IPS-18c (cell line): ENCODE measurements at regions not wholly inside any gene's neighbourhood (a gene's known extent, or its start where the extent isn't known, plus 50 kb on each side); places are given as distances from the start of the nearest gene placed in this dataset.
"Not testable (repeated sequence)": the region's sequence is repeated elsewhere in the genome, so short reads cannot be mapped to it uniquely, and the experiment has no call there.

Experiments
- H3K4me3 ChIP-seq: 2 replicates; pipeline ENCODE4 v1.7.0; 2013; ENCODE audit warnings: low read depth, mild to moderate bottlenecking, low read length, moderate library complexity; ENCODE audit not compliant: insufficient read depth
- H3K9me3 ChIP-seq: one replicate; pipeline ENCODE4 v1.6.1; 2013; ENCODE audit warnings: mild to moderate bottlenecking, low read length, moderate library complexity; ENCODE audit not compliant: control insufficient read depth, insufficient read depth

GRCh38 chr3:177886501-177886900, 649.7 kb upstream of the KCNMB2 start:
- Histone ChIP-seq H3K4me3 (no peak overlapping the region), H3K9me3 (no peaks in the 10 kb centered on the region)

- H3K9me3 ChIP-seq = no peaks in the 10 kb centered on the region
Measured at GRCh38 chr3:177887475-177887874, 648.8 kb upstream of the KCNMB2 start.

GRCh38 chr3:177889161-177889560, 647.1 kb upstream of the KCNMB2 start:
- no peaks in the 10 kb centered on the region for H3K9me3 ChIP-seq
- no peak overlapping the region for H3K4me3 ChIP-seq

More at GRCh38 chr3:177887475-177887874, 648.8 kb upstream of the KCNMB2 start:
- no peak overlapping the region for H3K4me3 ChIP-seq

- H3K4me3 ChIP-seq = no peak overlapping the region
Measured at GRCh38 chr3:177889652-177890358, 646.4 kb upstream of the KCNMB2 start.

GRCh38 chr3:177890359-177890683, 645.9 kb upstream of the KCNMB2 start:
- Histone ChIP-seq H3K9me3 (no peaks in the 10 kb centered on the region), H3K4me3 (no peak overlapping the region)

More at GRCh38 chr3:177889652-177890358, 646.4 kb upstream of the KCNMB2 start:
- no peaks in the 10 kb centered on the region for H3K9me3 ChIP-seq

GRCh38 chr3:177891569-177891968, 644.7 kb upstream of the KCNMB2 start:
- H3K9me3 ChIP-seq, H3K4me3 ChIP-seq: not testable (repeated sequence)

GRCh38 chr3:177893331-177893730, 642.9 kb upstream of the KCNMB2 start:
- H3K4me3 ChIP-seq = no peak overlapping the region
- no peaks in the 10 kb centered on the region for H3K9me3 ChIP-seq

- Histone ChIP-seq H3K4me3 (no peak overlapping the region), H3K9me3 (peaks cover 7% of the 10 kb centered on the region)
Measured at GRCh38 chr3:177894081-177894728, 642.0 kb upstream of the KCNMB2 start.

GRCh38 chr3:177898185-177898584, 638.1 kb upstream of the KCNMB2 start:
- H3K4me3 ChIP-seq = no peak overlapping the region
- peaks cover 11% of the 10 kb centered on the region for H3K9me3 ChIP-seq

- Histone ChIP-seq H3K9me3 (peaks cover 11% of the 10 kb centered on the region), H3K4me3 (no peak overlapping the region)
Measured at GRCh38 chr3:177899275-177900067, 636.8 kb upstream of the KCNMB2 start.

- no peak overlapping the region for H3K4me3 ChIP-seq
- peaks cover 11% of the 10 kb centered on the region for H3K9me3 ChIP-seq
Measured at GRCh38 chr3:177902876-177903275, 633.4 kb upstream of the KCNMB2 start.

- Histone ChIP-seq H3K9me3 (no peaks in the 10 kb centered on the region), H3K4me3 (no peak overlapping the region)
Measured at GRCh38 chr3:177904621-177905020, 631.6 kb upstream of the KCNMB2 start.

GRCh38 chr3:177905173-177906125, 630.8 kb upstream of the KCNMB2 start:
- H3K9me3 ChIP-seq = no peaks in the 10 kb centered on the region

GRCh38 chr3:177906126-177906511, 630.1 kb upstream of the KCNMB2 start:
- Histone ChIP-seq H3K4me3 (no peak overlapping the region), H3K9me3 (no peaks in the 10 kb centered on the region)

More at GRCh38 chr3:177905173-177906125, 630.8 kb upstream of the KCNMB2 start:
- H3K4me3 ChIP-seq = no peak overlapping the region; the same call in 1 of the 2 replicates

- Histone ChIP-seq H3K4me3 (no peak overlapping the region), H3K9me3 (no peaks in the 10 kb centered on the region)
Measured at GRCh38 chr3:177906578-177907229, 629.5 kb upstream of the KCNMB2 start.

GRCh38 chr3:177909530-177909929, 626.7 kb upstream of the KCNMB2 start:
- not testable (repeated sequence) for H3K4me3 ChIP-seq, H3K9me3 ChIP-seq
